HG02852 (cell line): ENCODE measurements at regions not wholly inside any gene's neighbourhood (a gene's known extent, or its start where the extent isn't known, plus 50 kb on each side); places are given as distances from the start of the nearest gene placed in this dataset.
A peak's percentile ranks its signal among the peaks of the same experiment; 100 is the strongest.
"Not testable (repeated sequence)": the region's sequence is repeated elsewhere in the genome, so short reads cannot be mapped to it uniquely, and the experiment has no call there.

Experiments used
- ATAC-seq: cut with Tn5 transposase; IDR thresholded peaks from one replicate; pipeline ENCODE4 v1.9.1; 2021; ENCODE audit warnings: mild to moderate bottlenecking, moderate library complexity; ENCODE audit not compliant: unreplicated experiment

GRCh38 chr6:9083108-9083507 is 647.8 kb upstream of the SLC35B3 start:
- no peak for ATAC-seq

- ATAC-seq: no peak
These were observed 631.4 kb upstream of the SLC35B3 start for GRCh38 chr6:9066726-9067125.

GRCh38 chr6:9064156-9064555 is 628.8 kb upstream of the SLC35B3 start:
- ATAC-seq: no peak

GRCh38 chr6:9062596-9062995 is 627.3 kb upstream of the SLC35B3 start:
- ATAC-seq: no peak

GRCh38 chr6:9057937-9058336 is 622.6 kb upstream of the SLC35B3 start:
- ATAC-seq: no peak

- ATAC-seq: no peak
These were observed 621.2 kb upstream of the SLC35B3 start for GRCh38 chr6:9056556-9056955.

- ATAC-seq: no peak
These were observed 609.1 kb upstream of the SLC35B3 start for GRCh38 chr6:9044426-9044825.

GRCh38 chr6:9040718-9041117 is 605.4 kb upstream of the SLC35B3 start:
- ATAC-seq: no peak

GRCh38 chr6:9039258-9039657 is 603.9 kb upstream of the SLC35B3 start:
- ATAC-seq: no peak

- ATAC-seq: no peak
These were observed 592.7 kb upstream of the SLC35B3 start for GRCh38 chr6:9028086-9028485.

GRCh38 chr6:9025796-9026394 is 590.5 kb upstream of the SLC35B3 start:
- no peak for ATAC-seq

- ATAC-seq: no peak
These were observed 589.9 kb upstream of the SLC35B3 start for GRCh38 chr6:9025228-9025627.

- not testable (repeated sequence) for ATAC-seq
These were observed 588.9 kb upstream of the SLC35B3 start for GRCh38 chr6:9024246-9024645.

GRCh38 chr6:9020001-9020400 is 584.7 kb upstream of the SLC35B3 start:
- ATAC-seq: no peak

GRCh38 chr6:9009931-9010330 is 574.6 kb upstream of the SLC35B3 start:
- ATAC-seq: no peak

GRCh38 chr6:9007027-9007426 is 571.7 kb upstream of the SLC35B3 start:
- ATAC-seq: no peak

- ATAC-seq: no peak
These were observed 567.5 kb upstream of the SLC35B3 start for GRCh38 chr6:9002833-9003232.

- ATAC-seq: no peak
These were observed 559.8 kb upstream of the SLC35B3 start for GRCh38 chr6:8995156-8995555.

GRCh38 chr6:8993111-8993510 is 557.8 kb upstream of the SLC35B3 start:
- ATAC-seq: no peak

GRCh38 chr6:8991844-8992243 is 556.5 kb upstream of the SLC35B3 start:
- ATAC-seq: no peak

- ATAC-seq: no peak
These were observed 554.7 kb upstream of the SLC35B3 start for GRCh38 chr6:8990075-8990474.

- ATAC-seq: peak; percentile 98
These were observed 547.9 kb upstream of the SLC35B3 start for GRCh38 chr6:8983202-8983688.

- no peak for ATAC-seq
These were observed 547.3 kb upstream of the SLC35B3 start for GRCh38 chr6:8982668-8983067.
